Kidney epithelial cell (primary cell): ENCODE measurements at regions not wholly inside any gene's neighbourhood (a gene's known extent, or its start where the extent isn't known, plus 50 kb on each side); places are given as distances from the start of the nearest gene placed in this dataset.

Experiments used
- DNase-seq: peaks from one replicate; pipeline ENCODE4 v3.0.0-alpha.2; 2010; ENCODE audit warnings: low read depth
- H3K27me3 ChIP-seq: 2 replicates; pipeline ENCODE4 v1.6.0; 2011; ENCODE audit warnings: low read length; ENCODE audit not compliant: control insufficient read depth, insufficient read depth
- H3K36me3 ChIP-seq: 2 replicates; pipeline ENCODE4 v1.5.1; 2011; ENCODE audit warnings: low read length; ENCODE audit not compliant: control insufficient read depth, insufficient read depth
- H3K4me3 ChIP-seq: 2 replicates; pipeline ENCODE4 v1.5.1; 2011; ENCODE audit warnings: low read depth, mild to moderate bottlenecking, control low read depth, low read length
- CTCF ChIP-seq: IDR thresholded peaks from 2 replicates; pipeline ENCODE4 v1.5.1; 2011; ENCODE audit warnings: mild to moderate bottlenecking, moderate library complexity, low read length, control low read depth, inconsistent platforms; ENCODE audit not compliant: insufficient read depth, poor library complexity, severe bottlenecking

DNA sequence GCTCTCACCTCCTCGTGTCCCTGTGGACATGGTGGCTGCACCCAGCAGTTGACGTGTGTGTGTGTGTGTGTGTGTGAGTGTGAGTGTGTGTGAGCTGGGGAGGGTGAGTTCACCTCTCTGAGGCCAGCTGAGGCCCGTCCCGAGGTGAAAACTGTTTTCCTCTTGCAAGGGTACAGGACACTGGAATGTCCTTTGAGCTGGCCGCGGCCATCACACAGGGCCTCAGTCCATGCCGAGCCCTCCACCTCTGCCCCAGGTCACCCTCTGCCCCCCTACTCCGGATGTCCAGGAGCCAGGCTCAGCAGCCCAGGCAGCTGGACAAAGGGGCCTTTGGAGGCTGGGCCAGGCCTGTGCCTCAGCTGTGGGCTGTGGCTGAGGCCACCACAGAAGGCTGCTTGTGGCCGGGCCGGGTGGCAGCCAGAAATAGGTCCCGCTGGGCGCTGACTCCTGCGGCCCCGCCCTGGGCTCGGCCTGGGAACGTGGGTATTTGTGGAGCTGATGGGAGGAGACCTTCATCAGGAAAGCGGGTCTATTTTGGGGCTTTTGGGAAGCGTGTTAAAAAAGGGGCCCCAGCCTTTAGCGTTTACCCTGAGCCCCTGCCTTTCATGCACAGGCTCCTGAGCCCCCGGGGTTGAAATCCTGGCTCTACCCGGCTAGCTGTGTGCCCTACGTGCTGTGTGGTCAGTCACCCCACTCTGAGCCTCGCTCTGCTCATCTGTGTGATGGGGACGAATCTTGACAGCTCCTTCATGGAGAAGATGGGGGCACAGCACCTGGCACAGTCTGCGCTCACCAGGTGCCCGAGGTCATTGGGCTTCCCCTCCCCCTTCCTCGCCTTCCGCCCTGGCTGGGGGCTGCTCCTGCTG is 75.1 kb upstream of the IER5L start:
- peaks cover 3% of the 10 kb centered on the region for H3K27me3 ChIP-seq
- H3K4me3 ChIP-seq = no peak overlapping the region
- H3K36me3 ChIP-seq = no peaks in the 10 kb centered on the region
- TF ChIP-seq CTCF = no peak
- DNase-seq = no peak

- no peak overlapping the region for H3K4me3 ChIP-seq
- no peak for DNase-seq
Observed at GRCh38 chr9:129250786-129251185, 72.7 kb upstream of the IER5L start.

GRCh38 chr9:129247285-129248153 is 69.5 kb upstream of the IER5L start:
- H3K36me3 ChIP-seq = no peaks in the 10 kb centered on the region
- no peak for TF ChIP-seq CTCF
- no peaks in the 10 kb centered on the region for H3K27me3 ChIP-seq
- no peak for DNase-seq
- no peak overlapping the region for H3K4me3 ChIP-seq

More at GRCh38 chr9:129250786-129251185, 72.7 kb upstream of the IER5L start:
- no peaks in the 10 kb centered on the region for H3K36me3 ChIP-seq
- H3K27me3 ChIP-seq = peaks cover 3% of the 10 kb centered on the region
- no peak for TF ChIP-seq CTCF

GRCh38 chr9:129245276-129245675 is 67.2 kb upstream of the IER5L start:
- Histone ChIP-seq H3K4me3 (no peak overlapping the region), H3K27me3 (no peaks in the 10 kb centered on the region), H3K36me3 (no peaks in the 10 kb centered on the region)
- no peak for DNase-seq
- no peak for TF ChIP-seq CTCF

- TF ChIP-seq CTCF = no peak
- DNase-seq = no peak
- H3K36me3 ChIP-seq = no peaks in the 10 kb centered on the region
- H3K27me3 ChIP-seq = no peaks in the 10 kb centered on the region
- no peak overlapping the region for H3K4me3 ChIP-seq
Observed at GRCh38 chr9:129242971-129243561, 65.0 kb upstream of the IER5L start.
